Naive B cell (primary cell): ENCODE measurements at regions not wholly inside any gene's neighbourhood (a gene's known extent, or its start where the extent isn't known, plus 50 kb on each side); places are given as distances from the start of the nearest gene placed in this dataset.

Experiments
- ATAC-seq, 2 donors: fragments of 150-1000 bp; cut with Tn5 transposase; 2 replicates each; pipeline ENCODE4 v1.10.0; 2021; ENCODE audit warnings: low read depth in 2 of 2, mild to moderate bottlenecking in 2 of 2, moderate library complexity in 2 of 2
- DNase-seq: peaks from one replicate; pipeline ENCODE4 v3.0.0; 2022
- H3K27ac Mint-ChIP-seq, 6 donors: one replicate each; pipeline ENCODE4 v1.8.0; 2020 to 2022; ENCODE audit warnings: mild to moderate bottlenecking in 6 of 6, mixed read lengths in 6 of 6, moderate library complexity in 5 of 6, inconsistent platforms in 2 of 6
- H3K27me3 Mint-ChIP-seq, 3 donors: one replicate each; pipeline ENCODE4 v1.8.0; 2021 to 2022; ENCODE audit warnings: mixed read lengths in 3 of 3, mild to moderate bottlenecking in 1 of 3
- H3K36me3 Mint-ChIP-seq, 2 donors: one replicate each; pipeline ENCODE4 v1.8.0; 2020 to 2022; ENCODE audit warnings: mixed read lengths in 2 of 2, inconsistent platforms in 1 of 2, mild to moderate bottlenecking in 1 of 2
- H3K4me1 Mint-ChIP-seq, 3 donors: one replicate each; pipeline ENCODE4 v1.8.0; 2020 to 2022; ENCODE audit warnings: mixed read lengths in 3 of 3, inconsistent platforms in 1 of 3, mild to moderate bottlenecking in 1 of 3, moderate library complexity in 1 of 3
- H3K4me3 Mint-ChIP-seq, 8 donors: one replicate each; pipeline ENCODE4 v1.8.0; 2020 to 2022; ENCODE audit warnings: mild to moderate bottlenecking in 8 of 8, mixed read lengths in 8 of 8, moderate library complexity in 8 of 8, inconsistent platforms in 2 of 8
- H3K9me3 Mint-ChIP-seq, 7 donors: one replicate each; pipeline ENCODE4 v1.8.0; 2020 to 2022; ENCODE audit warnings: mixed read lengths in 7 of 7, mild to moderate bottlenecking in 5 of 7, inconsistent platforms in 2 of 7, moderate library complexity in 1 of 7

GRCh38 chr12:118704527-118705241, 276.7 kb upstream of the SRRM4 start:
- Mint-ChIP-seq H3K36me3 (peaks cover 0 to 7% of the 10 kb centered on the region in 2 donors), H3K4me3 (no peak overlapping the region), H3K4me1 (no peaks in the 10 kb centered on the region), H3K27me3 (no peaks in the 10 kb centered on the region), H3K27ac (no peak overlapping the region), H3K9me3 (peaks cover 4 to 20% (median 14%) of the 10 kb centered on the region in 7 donors)
- ATAC-seq (no peak), DNase-seq (no peak)

DNA sequence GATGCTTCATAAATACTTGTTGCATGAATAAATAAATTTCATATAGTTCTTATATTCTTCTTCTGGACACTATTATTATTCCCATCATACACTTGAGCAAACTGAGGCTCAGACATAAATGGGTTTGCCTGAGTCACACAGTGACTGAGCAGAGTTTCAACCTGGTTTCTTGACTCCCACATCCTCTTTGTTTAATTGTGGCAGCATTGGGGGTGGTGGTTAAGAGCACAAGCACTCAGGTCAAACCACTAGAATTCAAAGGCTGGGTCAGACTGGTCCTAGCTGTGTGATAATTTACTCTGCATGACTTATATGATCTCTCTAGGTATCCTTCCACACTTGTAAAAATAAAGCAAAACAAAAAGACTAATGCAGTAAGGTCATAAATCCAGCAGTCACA, 274.9 kb upstream of the SRRM4 start:
- H3K9me3 Mint-ChIP-seq, result peaks cover 4 to 24% (median 9%) of the 10 kb centered on the region in 7 donors
- DNase-seq, result no peak
- H3K36me3 Mint-ChIP-seq, result peaks cover 0 to 7% of the 10 kb centered on the region in 2 donors
- H3K27ac Mint-ChIP-seq, result no peak overlapping the region
- peaks cover 0 to 5% (median 0%) of the 10 kb centered on the region in 3 donors for H3K27me3 Mint-ChIP-seq
- peak overlapping the region in 1 of 8 donors; percentile 32 for H3K4me3 Mint-ChIP-seq
- H3K4me1 Mint-ChIP-seq, result no peaks in the 10 kb centered on the region
- ATAC-seq, result no peak

DNA sequence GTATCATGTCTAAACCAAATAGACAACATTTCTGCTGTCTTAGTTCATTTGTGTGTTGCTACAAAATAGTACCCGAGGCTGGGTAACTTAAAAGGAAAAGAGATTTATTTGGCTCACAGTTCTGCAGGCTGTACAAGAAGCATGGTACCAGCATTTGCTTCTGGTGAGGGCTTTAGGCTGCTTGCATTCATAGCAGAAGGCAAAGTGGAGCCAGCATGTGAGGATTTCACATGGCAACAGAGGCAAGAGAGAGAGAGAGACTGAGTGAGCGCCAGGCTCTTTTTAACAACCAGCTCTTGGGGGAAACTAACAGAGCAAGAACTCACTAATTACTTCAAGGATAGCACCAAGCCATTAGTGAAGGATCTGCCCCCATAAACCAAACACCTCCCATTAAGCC, 271.4 kb upstream of the SRRM4 start:
- Mint-ChIP-seq H3K4me1 (no peaks in the 10 kb centered on the region), H3K27ac (no peak overlapping the region), H3K9me3 (peaks cover 4 to 24% (median 9%) of the 10 kb centered on the region in 7 donors), H3K27me3 (peaks cover 0 to 5% (median 0%) of the 10 kb centered on the region in 3 donors), H3K36me3 (peaks cover 0 to 7% of the 10 kb centered on the region in 2 donors), H3K4me3 (no peak overlapping the region)
- no peak for ATAC-seq
- DNase-seq, result no peak

GRCh38 chr12:118711185-118711584, 270.2 kb upstream of the SRRM4 start:
- Mint-ChIP-seq H3K27ac (no peak overlapping the region), H3K9me3 (peaks cover 4 to 24% (median 14%) of the 10 kb centered on the region in 7 donors), H3K36me3 (peaks cover 0 to 7% of the 10 kb centered on the region in 2 donors), H3K4me3 (no peak overlapping the region), H3K4me1 (no peaks in the 10 kb centered on the region), H3K27me3 (peaks cover 0 to 5% (median 0%) of the 10 kb centered on the region in 3 donors)
- ATAC-seq (no peak), DNase-seq (no peak)

GRCh38 chr12:118714051-118714460, 267.3 kb upstream of the SRRM4 start:
- H3K36me3 Mint-ChIP-seq, result no peaks in the 10 kb centered on the region

GRCh38 chr12:118714500-118714899, 266.8 kb upstream of the SRRM4 start:
- H3K36me3 Mint-ChIP-seq, result no peaks in the 10 kb centered on the region
- H3K4me3 Mint-ChIP-seq, result no peak overlapping the region
- ATAC-seq (no peak), DNase-seq (no peak)
- H3K27me3 Mint-ChIP-seq, result peaks cover 0 to 5% (median 0%) of the 10 kb centered on the region in 3 donors
- H3K27ac Mint-ChIP-seq, result no peak overlapping the region
- H3K4me1 Mint-ChIP-seq, result no peaks in the 10 kb centered on the region
- H3K9me3 Mint-ChIP-seq, result peaks cover 0 to 10% (median 5%) of the 10 kb centered on the region in 7 donors

More at GRCh38 chr12:118714051-118714460, 267.3 kb upstream of the SRRM4 start:
- Mint-ChIP-seq H3K27me3 (peaks cover 0 to 5% (median 0%) of the 10 kb centered on the region in 3 donors), H3K27ac (no peak overlapping the region), H3K9me3 (peaks cover 0 to 10% (median 5%) of the 10 kb centered on the region in 7 donors), H3K4me3 (no peak overlapping the region), H3K4me1 (no peaks in the 10 kb centered on the region)
- no peak for ATAC-seq
- DNase-seq, result no peak

- H3K9me3 Mint-ChIP-seq, result peaks cover 0 to 10% (median 4%) of the 10 kb centered on the region in 7 donors
- ATAC-seq (no peak), DNase-seq (no peak)
- H3K27me3 Mint-ChIP-seq, result peaks cover 0 to under 1% (median 0%) of the 10 kb centered on the region in 3 donors
- no peak overlapping the region for H3K27ac Mint-ChIP-seq
- H3K4me1 Mint-ChIP-seq, result no peaks in the 10 kb centered on the region
- no peaks in the 10 kb centered on the region for H3K36me3 Mint-ChIP-seq
- no peak overlapping the region for H3K4me3 Mint-ChIP-seq
These were observed 265.7 kb upstream of the SRRM4 start for GRCh38 chr12:118715647-118716046.

DNA sequence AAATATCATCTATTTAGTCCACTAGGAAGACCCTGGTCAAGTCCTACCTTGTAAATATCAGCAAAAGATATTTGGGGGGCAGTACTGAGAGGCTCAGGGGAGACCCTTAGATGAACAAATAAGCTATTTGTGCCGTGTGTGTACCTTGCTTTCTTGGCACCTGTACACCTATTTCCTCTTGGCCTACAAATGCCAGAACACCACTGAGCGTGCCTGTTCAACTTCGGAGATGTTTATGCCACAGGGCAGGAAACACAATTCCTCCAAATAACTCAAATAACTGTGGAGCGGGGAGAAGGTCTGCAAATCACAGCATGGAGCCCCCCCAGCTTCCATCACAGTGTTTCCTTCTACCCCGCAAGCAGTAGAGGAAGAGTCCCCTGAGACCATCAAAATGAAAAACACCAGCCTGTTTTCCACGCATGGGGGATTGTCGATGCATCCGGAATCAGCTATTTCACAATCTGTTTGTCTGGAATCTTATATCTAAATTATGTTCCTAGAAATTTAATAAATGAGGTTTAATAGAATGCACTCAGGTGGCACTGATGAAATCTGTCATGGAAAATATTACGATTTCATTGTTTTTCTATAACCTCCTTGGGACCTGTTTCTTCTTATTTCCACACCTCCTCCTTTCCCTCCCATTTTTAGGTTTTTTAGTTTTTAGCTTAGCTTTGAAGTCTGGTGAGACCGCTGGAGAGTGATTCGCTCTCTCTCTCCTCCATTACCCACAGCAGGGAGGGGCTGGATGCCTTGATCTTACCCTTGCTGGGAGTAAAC, 254.0 kb upstream of the SRRM4 start:
- peaks cover 2 to 13% (median 5%) of the 10 kb centered on the region in 7 donors for H3K9me3 Mint-ChIP-seq
- no peaks in the 10 kb centered on the region for H3K4me1 Mint-ChIP-seq
- H3K27ac Mint-ChIP-seq, result no peak overlapping the region
- no peaks in the 10 kb centered on the region for H3K36me3 Mint-ChIP-seq
- ATAC-seq (no peak), DNase-seq (no peak)
- peaks cover 0 to 2% (median 0%) of the 10 kb centered on the region in 3 donors for H3K27me3 Mint-ChIP-seq
- H3K4me3 Mint-ChIP-seq, result no peak overlapping the region

DNA sequence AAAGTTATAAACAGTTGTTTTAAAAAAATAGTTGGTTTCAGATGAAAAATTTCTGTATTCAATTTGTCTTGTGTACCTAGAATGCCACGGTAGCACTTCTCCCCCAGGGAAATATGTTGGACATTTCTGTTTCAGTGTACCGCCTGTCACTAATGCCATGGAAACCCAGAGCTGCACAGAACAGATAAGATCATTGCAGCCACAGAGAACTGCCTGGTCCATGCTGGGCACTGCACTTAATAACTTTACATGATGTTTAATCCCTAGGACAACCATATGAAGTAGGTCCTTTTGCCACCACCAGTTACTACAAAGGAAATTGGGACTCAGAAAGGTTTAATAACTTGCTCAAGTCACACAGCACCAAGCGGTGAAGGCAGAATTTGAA, 253.4 kb upstream of the SRRM4 start:
- DNase-seq (no peak), ATAC-seq (no peak)
- peak overlapping the region in 1 of 6 donors; percentile 72 for H3K27ac Mint-ChIP-seq
- no peak overlapping the region for H3K4me3 Mint-ChIP-seq
- H3K4me1 Mint-ChIP-seq, result no peaks in the 10 kb centered on the region
- H3K27me3 Mint-ChIP-seq, result no peaks in the 10 kb centered on the region
- peaks cover 2 to 13% (median 5%) of the 10 kb centered on the region in 7 donors for H3K9me3 Mint-ChIP-seq
- H3K36me3 Mint-ChIP-seq, result no peaks in the 10 kb centered on the region

- Mint-ChIP-seq H3K4me3 (no peak overlapping the region), H3K27ac (no peak overlapping the region), H3K27me3 (peaks cover 0 to 6% (median 0%) of the 10 kb centered on the region in 3 donors), H3K36me3 (no peaks in the 10 kb centered on the region), H3K9me3 (peaks cover under 1 to 30% (median 7%) of the 10 kb centered on the region in 7 donors), H3K4me1 (no peaks in the 10 kb centered on the region)
- ATAC-seq, result no peak
- DNase-seq, result no peak
These were observed 247.1 kb upstream of the SRRM4 start for GRCh38 chr12:118734266-118734665.

DNA sequence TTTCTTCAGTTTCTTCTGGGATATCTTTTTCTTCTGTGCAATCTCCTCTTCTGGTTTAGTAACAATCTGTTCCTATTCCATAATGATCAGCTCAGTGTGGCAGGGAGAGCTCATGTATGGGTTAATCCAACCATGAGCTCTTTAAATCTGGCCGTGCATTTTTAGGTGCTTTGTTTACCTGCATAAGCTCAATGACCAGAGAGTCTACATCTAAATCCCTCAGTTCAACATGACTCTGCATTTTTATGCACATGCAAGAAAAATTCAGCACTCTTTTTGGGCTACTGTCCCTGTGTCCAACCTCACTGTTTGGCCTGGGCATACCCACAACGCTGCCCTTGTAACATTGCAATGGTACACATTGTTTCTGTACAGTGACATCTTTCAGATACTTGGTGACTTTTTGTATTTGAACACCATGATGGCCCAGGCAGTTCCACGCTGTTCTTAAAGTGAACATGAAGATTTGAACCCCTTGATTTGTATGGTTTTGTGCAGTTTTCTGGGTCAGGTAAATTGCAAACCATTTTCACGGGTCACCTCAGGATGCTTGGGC, 243.3 kb upstream of the SRRM4 start:
- no peaks in the 10 kb centered on the region for H3K4me1 Mint-ChIP-seq
- peaks cover 0 to 13% (median 7%) of the 10 kb centered on the region in 3 donors for H3K27me3 Mint-ChIP-seq
- no peaks in the 10 kb centered on the region for H3K36me3 Mint-ChIP-seq
- H3K9me3 Mint-ChIP-seq, result peaks cover 2 to 29% (median 5%) of the 10 kb centered on the region in 7 donors
- DNase-seq (no peak), ATAC-seq (no peak)
- H3K27ac Mint-ChIP-seq, result no peak overlapping the region
- H3K4me3 Mint-ChIP-seq, result no peak overlapping the region

DNA sequence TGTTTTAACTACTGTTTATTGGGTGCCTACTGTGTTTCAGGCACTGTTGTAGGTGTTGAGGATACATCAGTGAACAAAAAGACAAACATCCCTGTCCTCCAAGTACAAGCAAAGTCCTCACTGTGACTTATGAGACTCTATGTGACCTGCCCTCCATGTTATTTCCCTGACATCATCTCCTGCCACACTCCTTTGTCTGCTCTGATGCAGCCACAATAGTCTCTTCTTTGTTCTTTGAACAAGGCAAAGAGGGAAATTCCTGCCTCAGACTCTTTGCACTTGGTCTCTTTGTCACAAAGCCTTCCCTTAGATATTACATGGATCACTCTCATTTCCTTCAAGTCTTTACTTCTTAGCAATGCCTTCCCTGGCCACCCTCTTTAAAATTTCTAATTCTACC, 240.1 kb upstream of the SRRM4 start:
- H3K27ac Mint-ChIP-seq, result no peak overlapping the region
- peaks cover 0 to 11% (median 7%) of the 10 kb centered on the region in 3 donors for H3K27me3 Mint-ChIP-seq
- ATAC-seq (no peak), DNase-seq (no peak)
- H3K36me3 Mint-ChIP-seq, result no peaks in the 10 kb centered on the region
- H3K4me3 Mint-ChIP-seq, result no peak overlapping the region
- H3K4me1 Mint-ChIP-seq, result no peaks in the 10 kb centered on the region
- peaks cover 0 to 25% (median 9%) of the 10 kb centered on the region in 7 donors for H3K9me3 Mint-ChIP-seq

DNA sequence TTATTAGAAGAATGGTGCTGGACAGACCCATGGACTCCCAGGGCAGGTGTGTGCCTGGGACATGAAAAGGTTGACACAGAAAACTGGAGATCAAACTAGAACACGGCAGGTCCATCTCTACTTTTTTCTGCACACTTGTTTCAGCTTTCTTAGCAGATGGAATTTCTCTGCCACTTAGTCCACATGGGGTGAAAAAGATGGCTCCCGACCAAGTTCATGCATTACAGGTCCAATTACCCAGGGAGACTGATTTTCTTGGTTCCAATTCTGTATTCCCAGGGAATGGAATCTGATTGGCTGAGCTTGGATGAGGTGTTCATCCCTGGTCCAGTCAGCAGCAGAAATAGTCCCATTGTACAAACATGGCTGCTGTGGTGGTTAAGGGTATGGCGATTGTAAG, 238.9 kb upstream of the SRRM4 start:
- Mint-ChIP-seq H3K36me3 (no peaks in the 10 kb centered on the region), H3K27ac (no peak overlapping the region), H3K9me3 (peaks cover 0 to 20% (median 7%) of the 10 kb centered on the region in 7 donors), H3K27me3 (peaks cover 0 to 11% (median 7%) of the 10 kb centered on the region in 3 donors), H3K4me3 (no peak overlapping the region), H3K4me1 (no peaks in the 10 kb centered on the region)
- DNase-seq (no peak), ATAC-seq (no peak)
